ENCODE measurements at regions not wholly inside any gene's neighbourhood (a gene's known extent, or its start where the extent isn't known, plus 50 kb on each side); places are given as distances from the start of the nearest gene placed in this dataset.
A peak's percentile ranks its signal among the peaks of the same experiment; 100 is the strongest.

DNA sequence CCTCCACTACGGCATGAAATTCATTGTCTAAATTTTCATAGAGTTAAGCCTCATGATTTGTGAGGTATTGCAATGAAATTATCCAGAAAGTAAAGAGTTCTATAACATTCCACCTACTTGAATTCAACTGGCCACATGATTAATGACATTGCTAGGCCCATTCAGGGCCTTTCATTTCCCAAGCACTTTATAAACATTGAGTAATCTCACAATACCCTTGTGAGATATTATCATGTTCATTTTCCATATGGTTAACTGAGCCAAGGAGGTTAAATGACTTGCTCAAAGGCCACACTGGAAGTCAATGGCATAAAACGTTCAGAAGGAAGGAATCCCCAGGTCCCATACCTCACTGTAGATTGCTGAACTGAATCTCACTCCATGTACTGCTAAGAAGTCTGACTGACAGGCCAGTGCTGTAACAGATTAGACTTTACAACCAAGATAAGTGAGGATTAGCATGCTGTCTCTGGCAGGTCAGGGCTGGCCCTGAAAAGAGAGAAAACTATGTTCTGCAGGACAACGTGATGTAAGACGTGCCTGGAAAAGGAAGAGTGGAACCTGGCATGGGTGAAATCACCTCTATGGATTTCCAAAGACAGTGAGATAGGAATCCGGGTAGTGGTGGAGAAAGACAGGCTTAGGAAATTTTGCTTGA, 75.9 kb upstream of the SPACA1 start:
- H3K36me3 ChIP-seq = no peaks in the 10 kb centered on the region
- intact Hi-C loops (cut with DNase I; ENCODE audit: low total_unique reads) = no loop called here

GRCh38 chr6:87968435-87969278, 79.0 kb upstream of the SPACA1 start:
- intact Hi-C loops (cut with DNase I; ENCODE audit: low total_unique reads) = no loop called here
- WGBS, 5 donors = 12 to 14% (median 13%) methylated on average over 26 of the region's 26 CpGs
- peaks cover 0 to 40% (median 19%) of the 10 kb centered on the region in 7 donors for H3K27me3 ChIP-seq (replicated peaks in 1 of 7)
- no peak overlapping the region for H3K27ac ChIP-seq
- TF ChIP-seq POLR2A (IDR thresholded peaks at IDR 0.05) (no peak), POLR2AphosphoS5 (IDR thresholded peaks at IDR 0.05) (no peak), CTCF (IDR thresholded peaks at IDR 0.05 in 8 of 11, conservative IDR thresholded peaks at IDR 0.05 in 3 of 11) (no peak)
- peak overlapping the region in 6 of 8 donors; percentile 1 to 56 (median 24) for H3K4me3 ChIP-seq
- H3K4me1 ChIP-seq = peaks cover 0 to 12% (median 3%) of the 10 kb centered on the region in 6 donors
- DNase-seq = peak; percentile 81
- peaks cover 0 to 15% (median 0%) of the 10 kb centered on the region in 8 donors for H3K9me3 ChIP-seq
- no peaks in the 10 kb centered on the region for H3K36me3 ChIP-seq

More for the DNA sequence above, 75.9 kb upstream of the SPACA1 start:
- no peak for DNase-seq
- no peak for TF ChIP-seq CTCF (IDR thresholded peaks at IDR 0.05 in 8 of 11, conservative IDR thresholded peaks at IDR 0.05 in 3 of 11)
- TF ChIP-seq POLR2AphosphoS5 (IDR thresholded peaks at IDR 0.05) = no peak
- TF ChIP-seq POLR2A (IDR thresholded peaks at IDR 0.05) = no peak
- no peak overlapping the region for H3K4me3 ChIP-seq
- H3K9me3 ChIP-seq = no peaks in the 10 kb centered on the region
- H3K4me1 ChIP-seq = peaks cover 0 to 12% (median 3%) of the 10 kb centered on the region in 6 donors
- no peak overlapping the region for H3K27ac ChIP-seq
- WGBS, 5 donors = 67 to 78% (median 73%) methylated on average over 5 of the region's 5 CpGs
- peaks cover 0 to 36% (median 19%) of the 10 kb centered on the region in 7 donors for H3K27me3 ChIP-seq (replicated peaks in 1 of 7)

DNA sequence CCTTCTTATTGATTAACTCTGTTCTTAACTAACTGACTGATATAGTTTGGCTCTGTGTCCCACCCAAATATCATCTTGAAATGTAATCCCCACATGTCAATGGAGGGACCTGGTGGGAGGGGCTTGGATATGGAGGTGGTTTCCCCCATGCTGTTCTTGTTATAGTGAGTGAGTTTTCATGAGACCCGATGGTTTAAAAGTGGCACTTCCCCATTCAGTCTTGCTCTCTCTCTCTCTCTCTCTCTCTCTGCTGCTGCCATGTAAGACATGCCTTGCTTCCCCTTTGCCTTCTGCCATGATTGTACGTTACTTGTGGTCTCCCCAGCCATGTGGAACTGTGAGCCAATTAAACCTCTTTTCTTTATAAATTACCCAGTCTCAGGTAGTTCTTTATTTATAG, 81.8 kb upstream of the SPACA1 start:
- TF ChIP-seq CTCF (IDR thresholded peaks at IDR 0.05 in 8 of 11, conservative IDR thresholded peaks at IDR 0.05 in 3 of 11) = no peak
- Histone ChIP-seq H3K9me3 (peaks cover 0 to 15% (median 0%) of the 10 kb centered on the region in 8 donors), H3K36me3 (no peaks in the 10 kb centered on the region), H3K27me3 (replicated peaks in 1 of 7) (peaks cover 0 to 45% (median 19%) of the 10 kb centered on the region in 7 donors), H3K27ac (no peak overlapping the region), H3K4me3 (no peak overlapping the region), H3K4me1 (peaks cover 0 to 12% (median 3%) of the 10 kb centered on the region in 6 donors)
- intact Hi-C loops (cut with DNase I; ENCODE audit: low total_unique reads) = no loop called here
- WGBS, 5 donors = 33 to 59% (median 37%) methylated on average over 2 of the region's 2 CpGs
- no peak for DNase-seq

- no peak for DNase-seq
- WGBS, 5 donors = 83 to 95% (median 87%) methylated on average over 1 of the region's 1 CpG
- TF ChIP-seq POLR2AphosphoS5 (IDR thresholded peaks at IDR 0.05) = no peak
Measured at GRCh38 chr6:87959083-87959482, 88.6 kb upstream of the SPACA1 start.

More at GRCh38 chr6:87959083-87959482, 88.6 kb upstream of the SPACA1 start:
- no peaks in the 10 kb centered on the region for H3K9me3 ChIP-seq
- peaks cover 0 to 11% (median 0%) of the 10 kb centered on the region in 7 donors for H3K27me3 ChIP-seq (replicated peaks in 1 of 7)
- H3K4me3 ChIP-seq = no peak overlapping the region
- no peaks in the 10 kb centered on the region for H3K4me1 ChIP-seq
- no peak overlapping the region for H3K27ac ChIP-seq
- intact Hi-C loops (cut with DNase I; ENCODE audit: low total_unique reads) = no loop called here
- no peaks in the 10 kb centered on the region for H3K36me3 ChIP-seq
